ENCODE measurements at regions not wholly inside any gene's neighbourhood (a gene's known extent, or its start where the extent isn't known, plus 50 kb on each side); places are given as distances from the start of the nearest gene placed in this dataset.

GRCh38 chr7:47149208-47149839 lies 432.6 kb downstream of the TNS3 start:
- no peak overlapping the region for H3K4me3 Mint-ChIP-seq
- DNase-seq (no peak), ATAC-seq (ENCODE audit: low read depth) (no peak)
- POLR2A ChIA-PET = no interaction called here
- H3K4me1 Mint-ChIP-seq = no peaks in the 10 kb centered on the region
- H3K27me3 Mint-ChIP-seq = peaks cover 6% of the 10 kb centered on the region
- H3K36me3 Mint-ChIP-seq = no peaks in the 10 kb centered on the region
- H3K9me3 Mint-ChIP-seq = no peaks in the 10 kb centered on the region
- H3K27ac Mint-ChIP-seq = no peak overlapping the region

GRCh38 chr7:47148536-47149207 lies 433.2 kb downstream of the TNS3 start:
- Mint-ChIP-seq H3K9me3 (no peaks in the 10 kb centered on the region), H3K27ac (no peak overlapping the region), H3K4me3 (no peak overlapping the region), H3K36me3 (no peaks in the 10 kb centered on the region), H3K4me1 (no peaks in the 10 kb centered on the region), H3K27me3 (peaks cover 6% of the 10 kb centered on the region)
- DNase-seq (no peak), ATAC-seq (ENCODE audit: low read depth) (no peak)
- POLR2A ChIA-PET = no interaction called here

GRCh38 chr7:47147213-47147631 lies 434.7 kb downstream of the TNS3 start:
- Mint-ChIP-seq H3K36me3 (no peaks in the 10 kb centered on the region), H3K27me3 (peaks cover 6% of the 10 kb centered on the region), H3K27ac (no peak overlapping the region), H3K4me1 (no peaks in the 10 kb centered on the region), H3K4me3 (no peak overlapping the region), H3K9me3 (no peaks in the 10 kb centered on the region)
- POLR2A ChIA-PET = no interaction called here
- DNase-seq (no peak), ATAC-seq (ENCODE audit: low read depth) (no peak)

GRCh38 chr7:47145982-47146381 lies 435.9 kb downstream of the TNS3 start:
- no peak for ATAC-seq (ENCODE audit: low read depth)
- H3K27me3 Mint-ChIP-seq = peaks cover 6% of the 10 kb centered on the region
- no peaks in the 10 kb centered on the region for H3K9me3 Mint-ChIP-seq
- POLR2A ChIA-PET = no interaction called here
- no peaks in the 10 kb centered on the region for H3K36me3 Mint-ChIP-seq
- DNase-seq = no peak
- no peaks in the 10 kb centered on the region for H3K4me1 Mint-ChIP-seq
- no peak overlapping the region for H3K27ac Mint-ChIP-seq
- H3K4me3 Mint-ChIP-seq = no peak overlapping the region

- Mint-ChIP-seq H3K27me3 (peaks cover 6% of the 10 kb centered on the region), H3K4me3 (no peak overlapping the region), H3K36me3 (no peaks in the 10 kb centered on the region), H3K27ac (no peak overlapping the region), H3K4me1 (no peaks in the 10 kb centered on the region), H3K9me3 (no peaks in the 10 kb centered on the region)
- ATAC-seq (ENCODE audit: low read depth) (no peak), DNase-seq (no peak)
- POLR2A ChIA-PET = no interaction called here
Measured at GRCh38 chr7:47145186-47145725, 436.7 kb downstream of the TNS3 start.

- POLR2A ChIA-PET = no interaction called here
- ATAC-seq (ENCODE audit: low read depth) (no peak), DNase-seq (no peak)
- no peaks in the 10 kb centered on the region for H3K9me3 Mint-ChIP-seq
- peaks cover 12% of the 10 kb centered on the region for H3K27me3 Mint-ChIP-seq
- no peaks in the 10 kb centered on the region for H3K4me1 Mint-ChIP-seq
- no peaks in the 10 kb centered on the region for H3K36me3 Mint-ChIP-seq
- no peak overlapping the region for H3K27ac Mint-ChIP-seq
- H3K4me3 Mint-ChIP-seq = no peak overlapping the region
Measured at GRCh38 chr7:47143339-47143738, 438.6 kb downstream of the TNS3 start.

GRCh38 chr7:47142867-47143175 lies 439.1 kb downstream of the TNS3 start:
- Mint-ChIP-seq H3K4me3 (no peak overlapping the region), H3K36me3 (no peaks in the 10 kb centered on the region), H3K9me3 (no peaks in the 10 kb centered on the region), H3K27ac (no peak overlapping the region), H3K4me1 (no peaks in the 10 kb centered on the region), H3K27me3 (peaks cover 12% of the 10 kb centered on the region)
- DNase-seq = no peak
- POLR2A ChIA-PET = no interaction called here
- no peak for ATAC-seq (ENCODE audit: low read depth)

GRCh38 chr7:47142169-47142866 lies 439.6 kb downstream of the TNS3 start:
- Mint-ChIP-seq H3K36me3 (no peaks in the 10 kb centered on the region), H3K4me1 (no peaks in the 10 kb centered on the region), H3K9me3 (no peaks in the 10 kb centered on the region), H3K4me3 (no peak overlapping the region), H3K27me3 (peaks cover 12% of the 10 kb centered on the region), H3K27ac (no peak overlapping the region)
- POLR2A ChIA-PET = no interaction called here
- no peak for ATAC-seq (ENCODE audit: low read depth)
- DNase-seq = no peak

GRCh38 chr7:47132471-47132870 lies 449.4 kb downstream of the TNS3 start:
- no peak for ATAC-seq (ENCODE audit: low read depth)
- peaks cover 13% of the 10 kb centered on the region for H3K27me3 Mint-ChIP-seq
- POLR2A ChIA-PET = no interaction called here
- no peaks in the 10 kb centered on the region for H3K36me3 Mint-ChIP-seq
- DNase-seq = no peak
- no peak overlapping the region for H3K27ac Mint-ChIP-seq
- no peaks in the 10 kb centered on the region for H3K4me1 Mint-ChIP-seq
- no peaks in the 10 kb centered on the region for H3K9me3 Mint-ChIP-seq
- H3K4me3 Mint-ChIP-seq = no peak overlapping the region

- ATAC-seq (ENCODE audit: low read depth) (no peak), DNase-seq (no peak)
- Mint-ChIP-seq H3K27ac (no peak overlapping the region), H3K4me3 (no peak overlapping the region), H3K4me1 (no peaks in the 10 kb centered on the region), H3K36me3 (no peaks in the 10 kb centered on the region), H3K9me3 (no peaks in the 10 kb centered on the region), H3K27me3 (peaks cover 4% of the 10 kb centered on the region)
- POLR2A ChIA-PET = no interaction called here
Measured at GRCh38 chr7:47128700-47129099, 453.2 kb downstream of the TNS3 start.

GRCh38 chr7:47125529-47125928 lies 456.4 kb downstream of the TNS3 start:
- no peaks in the 10 kb centered on the region for H3K4me1 Mint-ChIP-seq
- ATAC-seq (ENCODE audit: low read depth) (no peak), DNase-seq (no peak)
- POLR2A ChIA-PET = no interaction called here
- peaks cover 2% of the 10 kb centered on the region for H3K27me3 Mint-ChIP-seq
- H3K9me3 Mint-ChIP-seq = no peaks in the 10 kb centered on the region
- no peak overlapping the region for H3K4me3 Mint-ChIP-seq
- H3K27ac Mint-ChIP-seq = no peak overlapping the region
- no peaks in the 10 kb centered on the region for H3K36me3 Mint-ChIP-seq

GRCh38 chr7:47119261-47119865 lies 462.5 kb downstream of the TNS3 start:
- POLR2A ChIA-PET = no interaction called here
- no peak overlapping the region for H3K27ac Mint-ChIP-seq
- no peak overlapping the region for H3K4me3 Mint-ChIP-seq
- no peak for ATAC-seq (ENCODE audit: low read depth)
- no peaks in the 10 kb centered on the region for H3K36me3 Mint-ChIP-seq
- no peaks in the 10 kb centered on the region for H3K27me3 Mint-ChIP-seq
- H3K4me1 Mint-ChIP-seq = no peaks in the 10 kb centered on the region
- H3K9me3 Mint-ChIP-seq = no peaks in the 10 kb centered on the region
- no peak for DNase-seq

- DNase-seq = no peak
- Mint-ChIP-seq H3K9me3 (no peaks in the 10 kb centered on the region), H3K36me3 (no peaks in the 10 kb centered on the region), H3K27ac (no peak overlapping the region), H3K4me1 (no peaks in the 10 kb centered on the region), H3K27me3 (no peaks in the 10 kb centered on the region), H3K4me3 (no peak overlapping the region)
- POLR2A ChIA-PET = no interaction called here
- ATAC-seq (ENCODE audit: low read depth) = no peak
Measured at GRCh38 chr7:47104206-47104549, 477.7 kb downstream of the TNS3 start.
